Stimulated activated CD4-positive, alpha-beta T cell treated with anti-CD3 and anti-CD28 coated beads, TNF-alpha, amount 100 ng/mL, for 1 hour (primary cell): ENCODE measurements at regions not wholly inside any gene's neighbourhood (a gene's known extent, or its start where the extent isn't known, plus 50 kb on each side); places are given as distances from the start of the nearest gene placed in this dataset.
"Not testable (repeated sequence)": the region's sequence is repeated elsewhere in the genome, so short reads cannot be mapped to it uniquely, and the experiment has no call there.

ENCODE experiments used
- DNase-seq, 3 donors: peaks; one replicate each; pipeline ENCODE4 v3.0.0-alpha.2; 2020; ENCODE audit warnings: low read depth in 3 of 3, low spot score in 1 of 3

DNA sequence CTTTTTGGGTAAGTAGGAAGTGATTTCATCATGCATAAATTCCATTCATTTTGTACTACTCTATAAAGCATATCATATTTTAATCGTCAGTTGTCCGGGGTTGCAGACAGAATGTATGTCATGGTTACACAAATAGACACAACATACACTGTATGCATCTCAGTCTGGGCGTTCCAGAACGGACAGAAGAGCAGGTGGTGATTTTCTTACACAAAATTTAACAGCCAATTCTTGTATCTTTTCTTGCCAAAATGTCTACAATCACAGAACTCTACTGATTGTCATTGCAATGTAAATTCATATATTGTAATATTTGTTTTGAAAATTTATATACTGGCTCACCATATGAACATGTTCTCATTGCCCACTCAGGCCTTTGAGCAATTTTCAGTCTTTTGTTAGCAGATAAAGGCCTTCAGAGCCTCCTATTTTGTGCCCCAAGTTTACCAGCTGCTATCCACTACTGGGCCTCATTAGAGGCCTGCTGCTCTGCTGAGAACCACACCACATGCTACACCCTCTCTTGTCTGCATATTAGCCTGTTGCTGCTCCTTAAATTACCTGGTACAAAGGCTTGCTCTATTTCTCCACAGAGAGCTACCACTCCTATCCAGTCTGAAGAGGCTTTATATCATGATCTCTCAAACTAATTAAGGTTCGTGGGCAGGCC lies 61.5 kb downstream of the PRDM13 start:
- DNase-seq, result no peak

DNA sequence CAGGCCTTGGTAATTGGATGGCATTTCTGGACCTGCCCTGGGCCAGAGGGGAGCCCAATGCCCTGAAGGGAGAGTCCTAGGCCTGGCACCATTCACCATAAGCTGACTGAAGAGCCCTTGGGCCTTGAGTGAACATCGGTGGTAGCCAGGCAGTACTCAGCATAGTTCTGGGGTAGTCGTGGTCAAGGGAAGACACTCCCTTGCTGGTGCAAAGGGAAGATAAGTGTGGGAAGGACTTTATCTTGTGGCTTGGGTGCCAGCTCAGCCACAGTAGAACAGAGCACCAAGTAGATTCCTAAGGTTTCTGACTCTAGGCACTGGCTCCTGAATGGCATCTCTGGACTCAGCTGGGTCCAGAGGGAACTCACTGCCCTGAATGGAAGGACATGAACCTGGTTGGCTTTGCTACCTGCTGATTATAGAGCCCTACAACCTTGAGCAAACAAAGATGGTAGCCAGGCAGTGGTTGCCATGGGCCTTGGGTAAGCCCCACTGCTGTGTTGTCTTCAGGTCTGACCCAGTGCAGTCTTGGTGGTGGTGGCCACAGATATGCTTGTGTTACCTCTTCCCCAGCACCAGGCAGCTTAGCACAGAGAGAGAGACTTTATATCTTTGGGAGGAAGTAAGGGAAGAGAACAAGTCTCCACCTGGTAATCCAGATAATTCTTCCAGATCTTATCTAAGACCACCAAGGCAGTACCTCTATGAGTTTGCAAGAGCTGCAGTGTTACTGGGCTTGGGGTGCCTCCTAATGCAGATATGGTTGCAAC lies 83.5 kb downstream of the PRDM13 start:
- DNase-seq, result no peak

DNA sequence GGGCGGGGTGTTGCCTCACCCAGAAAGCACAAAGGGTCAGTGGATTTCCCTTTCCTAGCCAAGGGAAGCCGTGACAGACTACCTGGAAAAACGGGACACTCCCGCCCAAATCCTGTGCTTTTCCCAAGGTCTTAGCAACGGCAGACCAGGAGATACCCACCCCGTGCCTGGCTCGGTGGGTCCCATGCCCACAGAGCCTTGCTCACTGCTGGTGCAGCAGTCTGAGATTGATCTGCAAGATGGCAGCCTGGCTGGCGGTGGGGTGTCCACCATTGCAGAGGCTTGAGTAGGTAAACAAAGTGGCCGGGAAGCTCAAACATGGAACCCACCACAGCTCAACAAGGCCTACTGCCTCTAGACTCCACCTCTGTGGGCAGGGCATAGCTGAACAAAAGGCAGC lies 95.7 kb downstream of the PRDM13 start:
- not testable (repeated sequence) for DNase-seq

DNA sequence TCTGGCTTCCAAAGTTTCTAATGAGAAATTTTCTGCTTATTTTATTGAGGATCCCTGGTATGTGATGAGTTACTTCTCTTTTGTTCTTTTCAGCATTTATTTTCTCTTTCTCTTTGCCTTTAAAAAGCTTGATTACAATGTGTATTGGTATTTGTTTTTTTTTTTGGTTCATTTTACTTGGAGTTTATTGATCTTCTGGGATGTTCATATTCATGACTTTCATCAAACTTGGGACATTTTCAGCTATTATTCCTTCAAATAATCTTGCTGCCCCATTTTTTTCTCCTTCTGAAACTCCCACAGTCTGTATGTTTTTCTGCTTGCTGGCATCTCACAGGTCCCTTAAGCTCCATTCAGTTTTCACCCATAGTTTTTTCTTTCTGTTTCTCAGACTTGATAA lies 102.4 kb downstream of the PRDM13 start:
- DNase-seq, result no peak

DNA sequence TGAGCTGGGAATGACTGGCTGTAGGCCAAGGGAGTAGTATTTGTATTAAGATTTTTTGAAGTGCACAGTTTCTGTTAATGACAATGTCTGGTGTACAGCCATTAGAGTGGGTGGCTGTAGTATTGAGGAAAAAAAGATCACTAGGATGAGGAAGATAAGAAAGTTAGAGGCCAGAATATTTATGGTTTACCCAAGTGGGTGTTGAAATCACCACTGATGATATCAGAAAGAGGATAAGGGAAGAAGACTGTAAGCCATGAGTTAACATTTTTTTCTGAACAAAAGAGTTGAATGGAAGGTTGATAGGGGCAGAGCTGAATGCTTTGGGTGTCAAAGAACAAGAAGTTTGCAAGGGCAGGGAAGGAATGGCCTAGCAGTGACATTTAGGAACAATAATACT lies 104.7 kb downstream of the PRDM13 start:
- DNase-seq, result no peak

DNA sequence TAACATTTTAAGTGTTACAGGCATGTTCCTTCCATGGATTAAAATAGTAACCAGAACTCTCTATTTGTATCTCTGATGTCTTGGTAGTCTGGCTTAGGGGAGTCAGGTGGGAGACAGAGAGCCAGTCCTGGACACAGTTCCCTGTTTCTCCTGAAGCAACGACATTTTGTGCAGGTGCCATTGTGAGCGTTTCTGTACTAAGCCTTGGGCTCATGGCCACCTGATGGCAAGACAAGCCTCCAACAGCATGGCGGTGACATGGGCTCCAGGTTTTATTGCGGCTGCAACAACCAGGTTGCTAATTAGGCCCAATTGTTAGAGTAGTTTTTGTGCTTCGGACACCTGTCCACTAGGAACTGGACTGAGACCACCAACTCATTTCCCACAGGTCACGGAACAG lies 105.3 kb downstream of the PRDM13 start:
- no peak for DNase-seq

DNA sequence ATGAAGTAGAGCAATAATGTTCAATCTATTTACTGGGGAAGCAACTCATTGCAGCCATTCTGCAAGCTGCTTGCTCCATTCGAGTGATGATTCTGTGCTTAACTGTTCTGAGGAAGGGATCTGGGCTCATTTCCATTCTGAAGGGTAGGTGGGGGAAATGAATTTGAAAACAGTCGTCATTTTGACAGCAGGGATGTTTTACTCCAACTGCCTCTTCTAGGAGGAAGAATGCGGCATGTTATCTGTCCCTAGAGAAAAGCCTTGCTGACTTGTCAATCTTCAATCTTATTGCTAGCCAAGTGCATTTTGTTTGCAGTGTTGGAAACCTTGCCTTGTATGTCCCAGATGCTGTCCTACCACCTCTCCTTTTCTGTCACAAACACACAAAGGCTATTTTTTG lies 105.9 kb downstream of the PRDM13 start:
- no peak for DNase-seq

DNA sequence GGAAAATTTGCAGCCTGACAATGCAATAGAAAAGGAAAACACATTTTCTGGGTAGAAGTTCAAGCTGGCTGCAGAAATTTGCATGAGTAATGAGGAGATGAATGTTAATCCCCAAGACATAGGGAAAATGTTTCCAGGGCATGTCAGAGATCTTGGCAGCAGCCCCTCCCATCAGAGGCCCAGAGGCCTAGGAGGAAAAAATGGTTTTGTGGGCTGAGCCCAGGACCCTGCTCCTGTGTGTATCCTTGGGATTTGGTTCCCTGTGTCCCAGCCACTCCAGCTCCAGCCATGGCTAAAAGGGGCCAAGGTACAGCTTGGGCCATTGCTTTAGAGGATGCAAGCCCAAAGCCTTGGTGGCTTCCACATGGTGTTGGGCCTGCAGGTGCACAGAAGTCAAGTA lies 115.4 kb downstream of the PRDM13 start:
- not testable (repeated sequence) for DNase-seq

DNA sequence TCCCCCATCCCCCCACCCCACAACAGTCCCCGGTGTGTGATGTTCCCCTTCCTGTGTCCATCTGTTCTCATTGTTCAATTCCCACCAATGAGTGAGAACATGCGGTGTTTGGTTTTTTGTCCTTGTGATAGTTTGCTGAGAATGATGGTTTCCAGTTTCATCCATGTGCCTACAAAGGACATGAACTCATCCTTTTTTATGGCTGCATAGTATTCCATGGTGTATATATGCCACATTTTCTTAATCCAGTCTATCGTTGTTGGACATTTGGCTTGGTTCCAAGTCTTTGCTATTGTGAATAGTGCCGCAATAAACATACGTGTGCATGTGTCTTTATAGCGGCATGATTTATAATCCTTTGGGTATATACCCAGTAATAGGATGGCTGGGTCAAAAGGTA lies 123.6 kb downstream of the PRDM13 start:
- DNase-seq, result not testable (repeated sequence)

DNA sequence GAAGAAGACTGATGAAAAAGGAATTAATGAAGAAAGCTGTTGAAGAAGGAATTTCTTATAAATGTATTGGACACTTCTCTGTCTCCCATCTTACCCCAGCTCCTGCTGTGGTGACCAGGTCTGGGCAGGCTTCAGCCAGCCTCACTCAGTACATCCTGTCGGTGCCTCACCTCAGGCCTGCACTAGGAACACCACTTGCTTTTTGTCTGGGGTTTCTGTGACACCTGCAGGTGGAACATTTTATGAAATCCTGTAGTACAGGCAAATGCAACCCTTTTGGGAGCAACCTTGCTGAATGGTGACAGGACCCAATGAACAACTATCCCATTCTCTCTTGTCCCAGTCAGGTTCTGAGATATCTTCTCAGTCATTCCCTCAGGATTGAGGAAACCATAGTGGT lies 129.7 kb downstream of the PRDM13 start:
- DNase-seq, result no peak

DNA sequence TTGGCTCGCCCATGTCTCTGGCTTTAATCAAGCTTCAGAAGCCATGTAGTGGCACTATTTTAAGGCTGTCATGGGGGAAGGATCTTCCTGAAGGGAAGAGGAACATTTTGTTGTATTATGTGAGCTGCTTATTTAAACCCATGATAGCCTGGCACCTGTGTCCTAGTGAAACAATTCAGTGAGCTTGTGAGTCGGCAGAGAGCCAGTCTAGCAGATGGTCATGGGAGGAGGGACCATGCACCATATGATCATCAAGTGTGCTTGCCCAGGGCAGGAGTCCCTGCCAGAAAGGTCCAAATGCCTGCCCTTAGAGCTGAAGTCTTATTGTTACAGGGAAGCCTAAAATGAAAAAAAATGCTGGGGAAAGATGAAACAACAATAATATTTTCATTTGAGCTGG lies 132.9 kb downstream of the PRDM13 start:
- DNase-seq, result no peak

DNA sequence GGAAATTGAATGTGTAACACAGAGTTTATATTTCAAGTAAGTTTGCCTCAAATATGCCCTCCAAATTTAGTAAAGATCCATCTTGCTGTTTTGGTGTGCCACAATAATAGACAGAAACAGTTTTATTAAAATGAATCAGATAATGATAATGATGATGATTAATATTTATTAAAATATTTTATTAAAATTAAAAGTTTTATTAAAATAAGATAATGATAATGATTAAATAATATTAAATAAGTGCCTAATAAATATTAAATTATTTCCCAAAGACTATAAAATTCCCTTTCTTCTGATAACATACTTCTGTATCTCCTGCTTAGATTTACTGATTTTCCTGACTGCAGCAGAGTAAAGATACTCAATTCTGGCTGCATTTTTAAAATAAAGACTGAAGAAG lies 134.5 kb downstream of the PRDM13 start:
- no peak for DNase-seq

DNA sequence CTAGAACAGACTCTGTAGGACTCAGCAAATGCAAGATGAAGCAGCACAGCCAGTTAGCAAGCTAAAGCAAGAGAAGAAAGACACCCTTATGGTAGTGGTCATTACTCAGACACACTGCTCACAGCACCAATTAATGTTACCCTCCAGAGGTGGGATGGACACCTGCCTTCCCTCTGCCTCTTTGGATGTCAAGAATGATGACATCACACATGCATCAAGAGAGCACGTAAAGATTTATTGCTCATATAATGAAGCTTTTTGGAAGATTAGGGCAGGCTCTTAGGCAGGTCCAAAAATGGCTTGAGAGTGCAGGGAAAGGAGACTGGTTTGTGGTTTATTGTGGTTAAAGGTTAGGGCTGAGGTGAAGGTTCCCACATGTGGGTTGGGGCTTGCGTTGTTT lies 137.0 kb downstream of the PRDM13 start:
- DNase-seq, result no peak

DNA sequence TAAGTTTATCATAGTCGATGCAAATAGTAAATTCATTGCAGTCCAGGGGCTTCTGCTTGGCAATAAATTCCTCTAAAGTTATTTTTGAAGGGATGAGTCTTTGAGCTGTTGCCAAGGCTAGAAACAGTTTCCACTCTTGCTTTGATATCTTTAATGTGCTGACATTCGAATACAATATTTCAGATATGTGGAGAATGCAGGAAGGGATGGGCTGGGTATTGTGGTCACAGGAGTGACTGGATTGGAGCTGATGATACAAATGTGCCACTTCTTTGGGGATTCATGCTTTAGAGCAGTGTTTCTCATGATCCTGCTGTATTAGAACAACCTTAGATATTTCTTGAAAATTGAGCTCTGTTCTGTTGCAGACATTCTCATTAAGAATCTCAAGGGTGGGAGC lies 139.0 kb downstream of the PRDM13 start:
- no peak for DNase-seq

DNA sequence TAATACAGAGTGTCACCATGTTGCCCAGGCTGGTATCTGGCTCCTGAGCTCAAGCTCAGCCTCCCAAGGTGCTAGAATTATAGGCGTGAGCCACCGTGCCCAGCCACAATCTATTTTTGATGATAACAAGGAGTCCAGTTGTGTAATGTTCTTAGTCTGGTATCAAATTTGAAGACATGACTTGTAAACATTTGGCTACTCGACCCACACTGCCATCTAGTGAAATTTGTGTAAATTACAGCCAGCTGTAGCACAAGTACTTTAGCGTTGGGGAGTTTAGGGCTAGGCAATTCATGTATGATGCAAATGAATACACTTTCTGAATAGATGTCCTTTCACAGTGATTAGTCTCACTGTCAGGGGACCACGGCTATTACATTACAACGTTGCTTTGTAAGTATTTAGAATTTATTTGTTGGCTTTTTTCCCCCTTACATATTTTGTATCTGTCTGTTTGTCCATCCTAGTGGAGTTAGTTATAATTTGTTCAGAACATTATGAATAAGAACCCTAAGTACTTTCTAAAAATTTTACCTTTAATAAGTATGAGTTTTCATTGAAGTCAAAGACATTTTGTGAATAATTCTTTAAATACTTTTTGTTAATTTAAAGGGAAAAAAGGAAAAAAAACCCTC lies 139.7 kb downstream of the PRDM13 start:
- DNase-seq, result peak in 2 of 3 donors; percentile 10 to 14

DNA sequence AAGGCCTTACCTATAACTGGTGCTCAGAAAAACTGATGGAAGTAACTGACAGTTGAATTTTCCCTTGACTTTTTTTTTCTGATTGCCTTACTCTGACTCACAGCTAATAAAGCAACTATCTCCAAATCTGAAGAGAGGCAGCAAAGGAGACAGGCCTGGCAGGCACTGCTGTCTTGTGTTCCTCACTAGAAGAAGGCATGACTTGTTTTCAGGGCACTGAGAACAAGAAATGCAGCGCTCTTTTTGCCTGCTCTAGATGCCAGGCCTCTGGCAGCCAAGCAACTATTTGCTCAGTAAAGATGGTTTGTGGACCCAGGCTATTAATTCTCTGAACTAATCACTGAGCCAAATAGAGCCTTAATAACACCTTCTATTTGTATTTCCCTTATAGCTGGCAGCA lies 155.1 kb downstream of the PRDM13 start:
- no peak for DNase-seq

DNA sequence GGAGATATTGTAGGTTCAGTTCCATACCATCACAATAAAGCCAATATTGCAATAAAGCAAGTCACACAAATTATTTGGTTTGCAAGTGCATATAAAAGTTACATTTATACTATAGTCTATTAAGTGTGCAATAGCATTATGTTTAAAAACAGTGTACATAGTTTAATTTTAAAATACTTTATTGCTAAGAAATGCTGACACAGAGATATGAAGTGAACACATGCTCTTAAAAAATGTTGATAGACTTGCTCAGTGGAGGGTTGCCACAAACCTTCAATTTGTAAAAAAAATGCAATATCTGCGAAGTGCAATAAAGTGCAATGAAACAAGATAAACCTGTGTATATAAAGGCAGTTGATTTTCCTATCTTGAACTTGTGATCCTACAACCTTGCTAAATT lies 161.5 kb downstream of the PRDM13 start:
- DNase-seq, result no peak

DNA sequence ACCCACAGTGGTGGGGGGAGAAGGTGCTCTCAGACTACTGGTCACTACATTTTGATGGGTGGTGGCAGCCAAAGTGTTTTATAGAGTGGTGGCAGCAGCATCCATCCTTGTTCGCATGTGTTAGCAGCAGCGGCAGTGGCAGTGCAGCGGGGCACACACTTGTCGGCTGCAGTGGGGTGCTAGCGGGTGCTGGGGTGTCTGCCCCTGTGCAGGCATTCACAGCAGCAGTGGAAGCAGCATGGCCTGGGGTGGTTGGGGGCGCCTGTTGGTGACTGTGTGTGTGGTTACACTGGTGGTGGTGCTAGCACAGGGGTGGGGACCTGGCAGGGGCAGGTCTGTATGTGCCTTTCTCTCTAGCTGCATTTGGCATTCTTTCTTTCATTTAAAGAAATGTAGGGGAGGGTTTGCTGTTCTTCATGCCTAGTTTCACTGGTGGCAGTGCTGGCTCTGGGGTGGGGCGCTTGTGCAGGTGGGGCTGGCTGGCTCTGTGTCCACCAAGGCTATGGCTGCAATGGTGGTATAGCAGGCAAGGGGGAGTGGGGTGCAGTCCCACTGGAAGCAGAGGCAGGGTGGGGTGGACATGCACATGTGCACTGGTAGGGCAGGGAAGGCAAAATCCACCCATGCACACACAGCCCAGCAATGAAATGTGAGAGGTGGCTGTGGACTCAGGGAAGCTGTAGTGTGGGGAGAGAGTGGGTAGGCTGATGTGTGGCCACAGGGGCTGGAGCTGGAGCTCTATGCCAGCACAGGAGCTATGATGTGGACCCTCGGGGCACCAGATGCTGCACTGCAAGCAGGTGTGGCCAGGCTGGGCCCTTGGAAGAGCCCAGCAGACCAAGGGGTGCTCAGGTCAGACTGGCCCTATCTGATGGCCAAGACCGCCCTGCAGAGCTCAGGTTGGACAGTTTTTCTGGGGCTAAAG lies 173.3 kb downstream of the PRDM13 start:
- no peak for DNase-seq

DNA sequence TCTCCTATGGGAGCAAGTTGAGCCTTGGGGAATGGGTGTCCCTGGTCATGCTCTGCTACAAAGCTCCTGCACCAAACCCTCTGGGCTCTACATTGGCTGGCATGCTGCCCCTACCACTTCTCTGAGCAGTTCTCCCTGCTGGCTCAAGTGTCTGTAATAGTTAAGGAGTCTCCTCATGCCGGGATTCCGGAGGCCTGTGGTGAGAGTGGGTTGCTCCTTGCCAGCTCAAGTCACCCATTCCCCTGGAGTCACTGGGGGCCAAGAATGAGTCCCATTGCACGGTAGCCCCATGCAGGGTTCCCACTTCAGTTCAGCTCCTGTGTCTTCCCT lies 173.9 kb downstream of the PRDM13 start:
- no peak for DNase-seq

DNA sequence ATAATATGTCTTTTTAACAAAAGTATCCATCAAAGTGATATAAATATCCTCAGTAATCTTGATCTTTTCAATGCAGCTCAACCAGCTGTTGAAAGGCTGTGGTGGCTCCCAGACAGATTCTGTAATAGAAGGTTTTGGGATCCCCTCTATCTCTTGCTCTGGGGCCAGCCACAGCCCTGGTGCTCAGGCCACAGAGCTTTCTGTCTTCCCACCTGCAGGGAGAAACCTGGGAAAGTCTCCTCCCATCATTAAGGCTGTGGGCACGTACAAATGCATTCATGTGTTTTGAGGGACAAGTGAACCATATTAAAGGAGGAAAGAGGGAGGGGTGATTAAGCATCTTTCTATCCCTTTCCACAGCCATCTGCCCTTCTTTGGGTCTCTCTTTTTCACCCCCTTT lies 183.1 kb downstream of the PRDM13 start:
- DNase-seq, result no peak

DNA sequence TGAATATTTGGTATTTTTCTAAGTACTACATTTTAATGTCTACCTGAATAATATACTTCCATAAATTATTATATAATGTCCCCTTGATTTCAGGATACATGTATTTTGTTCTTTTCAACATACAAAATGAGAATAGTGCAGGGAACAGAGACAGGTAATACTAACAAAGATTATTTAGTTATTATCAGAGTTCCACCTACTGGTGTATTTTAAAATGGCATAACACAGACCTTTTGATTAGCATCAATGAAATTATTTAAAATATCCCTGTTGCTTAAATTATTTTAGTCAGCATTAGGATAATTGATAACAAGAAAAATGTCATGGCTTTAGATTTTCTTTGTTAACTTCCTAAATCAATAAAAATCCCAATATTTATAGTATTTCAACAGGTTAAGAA lies 184.0 kb downstream of the PRDM13 start:
- DNase-seq, result no peak

DNA sequence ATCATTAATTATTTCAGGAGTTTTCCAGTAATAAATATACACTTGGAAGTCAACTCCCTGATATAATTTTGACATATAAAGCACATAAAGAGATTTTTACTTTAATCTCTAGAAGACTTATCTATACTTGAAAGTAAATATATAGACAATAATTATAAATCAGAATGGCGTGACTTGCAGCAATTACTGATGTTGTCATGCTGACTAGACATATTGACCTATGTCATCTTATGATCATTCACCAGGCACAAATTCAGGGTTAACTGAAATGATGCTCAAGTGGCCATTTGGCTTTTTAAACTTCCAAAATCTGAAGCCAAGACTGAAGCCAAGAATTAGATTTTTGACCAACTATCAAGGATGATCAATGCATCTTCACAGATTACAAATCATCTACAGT lies 192.2 kb downstream of the MCHR2 start:
- no peak for DNase-seq
